HG03520 (cell line): ENCODE measurements at regions not wholly inside any gene's neighbourhood (a gene's known extent, or its start where the extent isn't known, plus 50 kb on each side); places are given as distances from the start of the nearest gene placed in this dataset.

Source experiments
- ATAC-seq: cut with Tn5 transposase; IDR thresholded peaks from one replicate; pipeline ENCODE4 v1.9.1; 2021; ENCODE audit warnings: mild to moderate bottlenecking, moderate library complexity; ENCODE audit not compliant: unreplicated experiment

DNA sequence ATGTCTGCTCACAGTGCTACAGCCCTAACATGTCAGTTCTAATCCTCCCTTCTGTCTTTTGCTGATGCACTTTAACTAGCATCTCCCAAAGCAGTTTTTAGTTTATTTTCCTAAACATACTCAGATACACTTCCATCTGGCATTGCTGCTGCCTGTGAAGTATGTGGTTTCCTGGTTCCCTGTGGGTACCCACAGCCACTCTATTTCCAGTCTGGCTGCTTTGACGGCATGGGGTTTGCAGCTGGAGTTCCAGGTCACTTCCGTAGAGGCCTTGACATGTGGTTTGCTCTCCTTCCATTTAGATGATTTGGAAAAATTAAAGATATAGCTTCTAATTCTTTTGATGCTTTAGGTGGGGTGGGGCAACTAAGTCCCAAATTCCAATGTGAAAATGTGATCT, 375.5 kb downstream of the PCDH20 start:
- ATAC-seq: no peak

DNA sequence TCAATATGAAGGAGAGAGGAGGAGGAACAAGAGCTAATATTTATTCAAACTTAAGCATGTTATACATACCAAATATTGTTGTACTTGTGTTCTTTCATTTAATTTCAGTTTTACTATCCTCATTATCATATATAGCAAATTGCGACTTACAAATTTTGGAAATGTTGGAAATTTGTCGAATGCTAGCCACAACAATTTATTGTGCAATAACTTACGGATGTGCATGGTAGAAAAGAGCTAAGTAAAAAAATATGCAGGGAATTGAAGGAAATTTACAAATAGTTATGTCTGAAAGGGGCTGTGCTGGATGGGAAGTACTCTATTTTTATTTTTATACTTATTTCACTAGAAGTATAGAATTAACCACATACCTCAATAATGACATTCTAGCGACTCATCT, 376.3 kb downstream of the PCDH20 start:
- no peak for ATAC-seq

DNA sequence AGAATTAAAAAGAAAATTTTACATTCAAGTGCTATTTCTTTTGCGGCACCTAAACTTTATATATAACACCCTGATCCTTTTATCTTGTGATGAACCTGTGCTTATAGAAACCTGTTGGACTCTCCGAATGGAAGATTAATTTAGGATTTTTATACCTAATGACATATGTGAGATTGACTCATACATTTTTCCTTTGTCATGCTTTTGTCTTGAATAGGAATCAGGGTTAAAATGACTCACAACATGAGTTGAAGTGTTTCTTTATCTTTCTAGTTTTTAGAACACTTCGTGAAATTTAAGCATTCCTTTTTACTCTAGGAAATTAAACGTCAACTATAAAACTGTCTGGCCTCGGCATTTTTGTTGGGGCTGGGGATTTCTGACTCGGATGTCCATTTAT, 378.9 kb downstream of the PCDH20 start:
- no peak for ATAC-seq

DNA sequence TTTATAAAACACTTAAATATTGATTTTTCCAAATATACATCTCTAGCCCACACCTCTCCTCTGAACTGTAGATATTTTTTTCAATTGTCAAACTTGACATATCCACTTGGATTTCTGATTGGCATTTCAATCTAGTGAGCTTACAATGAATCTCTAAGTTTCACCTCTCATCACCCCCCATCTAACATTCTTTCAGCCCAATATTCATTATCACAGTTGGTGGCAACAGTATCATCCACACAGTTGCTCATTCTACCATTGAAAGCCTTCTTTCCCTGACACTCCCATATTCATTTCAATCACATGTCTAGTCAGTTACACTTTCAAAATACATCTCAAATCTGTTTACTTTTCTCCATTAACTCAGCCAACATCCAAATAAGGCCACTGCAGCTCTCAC, 385.2 kb downstream of the PCDH20 start:
- ATAC-seq: no peak

DNA sequence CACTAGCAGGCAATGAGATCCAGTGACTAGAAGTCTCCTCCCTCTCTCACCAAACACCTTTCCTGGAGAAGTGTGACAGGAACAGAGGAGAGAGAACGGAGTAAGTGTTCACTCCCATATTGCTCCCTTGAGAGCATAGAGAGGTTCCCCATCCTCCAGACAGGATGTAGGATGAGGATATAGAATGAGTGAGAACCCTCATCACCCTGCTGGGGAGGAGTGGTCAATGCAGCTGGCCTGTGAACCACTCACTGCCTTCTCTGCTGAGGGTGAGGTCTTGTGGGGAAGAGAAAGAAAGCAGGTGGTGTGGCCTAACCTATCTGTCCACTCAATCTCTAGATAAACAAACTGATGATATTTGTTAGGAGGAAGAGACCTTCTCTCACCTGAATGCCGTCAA, 386.6 kb downstream of the PCDH20 start:
- ATAC-seq: no peak

DNA sequence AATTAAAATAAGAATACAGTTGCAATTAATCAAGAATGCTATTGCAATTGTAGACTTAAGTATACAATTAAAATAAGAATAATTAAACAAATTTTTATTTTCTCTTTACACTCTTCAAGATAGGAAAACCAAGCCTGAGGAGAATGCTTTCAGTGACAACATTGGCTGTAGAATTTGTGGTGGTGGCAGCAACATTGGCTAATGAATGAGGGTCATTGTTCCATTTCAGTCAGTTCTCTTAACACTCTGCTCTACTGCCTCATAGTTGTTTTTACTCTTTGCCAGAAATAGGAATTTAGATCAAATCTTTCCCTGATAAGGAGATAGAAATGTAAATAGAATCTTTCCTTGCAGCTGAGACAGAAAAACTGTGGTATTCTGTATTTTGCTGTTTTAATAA, 391.6 kb downstream of the PCDH20 start:
- no peak for ATAC-seq

DNA sequence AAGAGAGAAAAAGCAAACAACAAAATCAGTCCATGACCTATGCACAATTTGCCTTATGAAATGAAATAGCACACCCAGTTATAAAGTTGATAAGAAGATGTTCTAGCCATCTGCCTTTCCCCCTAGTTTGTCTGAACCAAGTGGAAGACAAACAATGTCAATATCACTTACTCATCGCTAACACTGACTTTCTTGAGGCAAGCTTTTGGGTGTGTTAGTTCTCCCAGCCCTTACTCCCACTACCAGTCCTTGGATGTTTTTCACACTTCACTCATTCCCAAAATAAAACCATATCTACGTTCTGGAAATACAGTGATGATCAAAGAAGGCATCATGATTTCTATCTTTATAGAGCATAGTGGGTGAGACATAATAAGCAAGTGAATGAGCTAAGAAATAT, 393.8 kb downstream of the PCDH20 start:
- ATAC-seq: no peak

DNA sequence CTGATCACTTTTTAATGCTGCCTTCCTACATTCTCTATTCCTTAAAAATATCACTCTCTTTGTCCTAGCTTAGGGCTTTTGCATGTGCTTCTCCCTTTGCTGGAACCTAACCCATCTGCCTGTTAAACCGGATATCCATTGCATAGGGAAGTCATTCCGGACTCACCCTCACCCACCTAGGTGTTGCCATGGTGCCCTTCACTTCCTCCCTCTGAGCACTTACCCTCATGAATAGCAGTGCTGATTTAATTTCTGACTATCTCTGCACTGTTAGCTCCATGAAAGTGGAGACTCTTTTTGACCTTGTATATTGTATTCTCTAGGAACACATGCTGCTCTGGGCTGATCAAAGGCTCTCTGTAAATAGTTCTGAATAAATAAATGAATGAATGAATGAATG, 401.9 kb downstream of the PCDH20 start:
- no peak for ATAC-seq

DNA sequence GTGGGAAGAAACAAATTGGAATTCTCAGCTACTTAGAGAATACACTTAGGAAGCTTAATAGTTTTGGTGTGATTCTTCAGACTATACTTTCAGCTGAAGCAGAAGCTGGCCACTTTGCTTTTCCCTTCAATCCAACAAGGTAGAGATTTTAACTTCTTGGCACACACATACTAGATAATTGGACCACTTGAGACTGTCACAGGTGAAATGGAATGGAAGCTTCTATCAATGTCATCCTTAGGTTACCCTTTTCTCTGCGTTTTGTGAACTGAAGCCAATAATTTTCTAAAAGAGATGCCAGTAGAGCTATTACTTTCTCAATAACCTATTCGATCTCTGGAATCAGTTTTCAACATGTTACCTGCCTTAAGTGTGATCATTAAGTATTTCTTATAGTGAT, 405.3 kb downstream of the PCDH20 start:
- ATAC-seq: no peak

DNA sequence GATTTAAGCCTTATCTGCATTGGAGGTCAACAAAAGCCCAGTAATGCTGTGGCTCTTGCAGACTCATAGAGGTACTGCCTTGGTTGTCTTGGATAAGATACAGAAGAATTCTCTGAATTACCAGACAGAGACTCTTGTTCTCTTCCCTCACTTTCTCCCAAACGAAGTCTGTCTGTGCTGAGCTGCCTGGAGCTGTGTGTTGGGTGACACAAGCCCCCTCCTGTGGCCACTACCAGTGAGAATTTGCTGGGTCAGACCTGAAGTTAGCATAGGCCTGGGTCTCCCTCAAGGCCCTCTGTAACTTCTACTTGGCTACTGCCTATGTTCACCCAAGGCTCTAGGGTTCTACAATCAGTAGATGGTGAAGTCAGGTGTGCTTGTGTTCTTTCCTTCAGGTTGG, 413.0 kb downstream of the PCDH20 start:
- ATAC-seq: no peak

DNA sequence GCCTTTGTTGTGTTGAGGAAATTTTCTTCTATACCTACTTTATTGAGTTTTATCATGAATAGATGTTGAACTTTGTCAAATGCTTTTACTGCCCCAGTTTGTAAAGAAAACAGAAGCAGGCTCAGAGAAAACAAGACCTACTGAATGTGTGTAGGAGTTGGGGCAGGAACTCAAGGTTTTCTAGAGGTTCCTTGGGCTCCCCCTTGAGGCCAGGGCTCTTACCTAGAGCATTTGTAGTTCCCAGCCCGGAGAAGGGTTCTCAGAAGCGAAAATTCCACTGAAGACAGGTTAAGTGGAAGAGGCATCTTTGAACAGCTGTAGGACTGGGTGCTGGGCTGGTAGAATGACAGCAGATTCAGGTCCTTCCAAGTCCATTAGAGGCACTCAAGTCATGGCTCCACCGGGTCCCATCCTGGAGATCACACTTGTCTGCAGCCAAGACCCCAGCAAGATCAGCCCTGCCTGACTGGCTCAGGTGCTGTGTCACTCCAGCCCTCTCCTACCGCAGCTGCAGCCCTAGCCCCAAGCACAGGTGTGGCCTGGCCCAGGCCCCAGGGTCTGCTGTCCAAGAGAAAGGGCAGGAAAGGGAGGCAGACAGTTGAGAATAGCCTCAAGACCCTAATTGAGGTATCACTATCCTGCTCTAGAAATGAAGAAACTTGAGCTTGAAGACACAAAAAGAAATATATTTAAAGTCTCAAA, 425.5 kb downstream of the PCDH20 start:
- ATAC-seq: no peak

DNA sequence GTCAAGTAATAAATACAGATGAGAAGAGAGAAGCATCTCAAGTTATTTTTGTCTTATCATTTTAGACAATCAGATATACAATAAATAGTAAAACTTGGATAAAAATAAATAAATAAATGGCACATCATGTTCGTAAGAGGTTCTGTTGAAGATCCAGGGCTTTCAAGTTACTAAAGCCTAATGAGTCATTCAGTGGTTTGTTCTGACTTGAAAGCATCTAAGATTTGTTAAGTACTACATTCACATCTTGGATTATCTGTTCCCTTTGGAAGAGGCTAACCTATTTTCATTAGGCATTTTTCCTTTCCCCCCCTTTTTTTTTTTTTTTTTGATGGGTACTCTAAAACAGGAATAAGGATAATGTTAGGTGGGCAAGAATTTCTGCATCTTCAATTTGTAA, 429.3 kb downstream of the PCDH20 start:
- no peak for ATAC-seq

DNA sequence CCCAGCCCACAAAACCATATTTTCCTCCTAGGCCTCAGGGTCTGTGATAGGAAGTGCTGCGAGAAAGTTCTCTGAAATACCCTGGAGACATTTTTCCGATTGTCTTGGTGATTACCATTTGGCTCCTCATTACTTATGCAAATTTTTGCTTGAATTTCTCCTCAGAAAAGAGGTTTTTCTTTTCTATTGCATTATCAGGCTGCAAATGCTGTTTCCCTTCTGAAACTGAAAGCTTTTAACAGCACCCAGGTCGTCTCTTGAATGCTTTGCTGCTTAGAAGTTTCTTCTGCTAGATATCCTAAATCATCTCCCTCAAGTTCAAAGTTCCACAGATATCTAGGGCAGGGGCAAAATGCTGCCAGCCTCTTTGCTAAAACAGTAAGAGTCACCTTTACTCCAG, 434.2 kb downstream of the PCDH20 start:
- ATAC-seq: no peak

DNA sequence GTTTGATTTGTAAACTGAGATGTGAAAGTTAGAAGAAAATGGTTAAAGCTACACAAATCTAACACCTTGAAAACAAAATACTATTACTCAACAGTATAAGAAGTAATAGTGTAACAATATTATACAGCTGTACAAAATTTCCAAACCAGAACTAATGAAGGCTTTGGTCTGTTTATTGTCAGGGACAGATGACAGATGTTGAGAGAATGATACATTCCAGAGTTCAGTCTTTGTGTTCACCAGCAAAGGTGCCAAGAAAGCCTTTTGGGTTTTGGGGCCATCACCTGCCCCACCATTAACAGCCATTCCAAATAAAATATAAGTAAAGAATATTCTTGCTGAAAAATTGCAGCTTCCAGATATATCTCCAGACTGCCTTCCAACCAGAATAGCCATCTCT, 439.3 kb downstream of the PCDH20 start:
- no peak for ATAC-seq

DNA sequence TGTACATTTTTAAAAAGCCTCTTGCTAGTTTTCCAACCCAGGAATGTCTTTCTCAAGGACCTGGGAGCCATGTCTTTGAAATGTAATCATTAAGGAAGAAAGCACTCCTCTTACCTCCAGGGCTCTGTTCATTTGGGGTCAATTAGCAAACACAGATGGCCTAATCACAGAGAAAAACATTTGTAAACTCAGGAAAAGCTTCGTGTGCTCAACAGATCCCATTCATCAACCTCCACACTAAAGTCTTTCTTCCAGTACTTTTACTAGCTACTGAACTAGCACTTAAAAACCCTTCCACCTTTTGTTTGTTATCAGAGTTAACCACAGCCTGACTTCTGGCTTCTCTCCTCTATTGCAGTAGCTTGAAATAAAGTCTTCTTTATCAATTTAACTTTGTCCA, 441.4 kb downstream of the PCDH20 start:
- ATAC-seq: no peak

DNA sequence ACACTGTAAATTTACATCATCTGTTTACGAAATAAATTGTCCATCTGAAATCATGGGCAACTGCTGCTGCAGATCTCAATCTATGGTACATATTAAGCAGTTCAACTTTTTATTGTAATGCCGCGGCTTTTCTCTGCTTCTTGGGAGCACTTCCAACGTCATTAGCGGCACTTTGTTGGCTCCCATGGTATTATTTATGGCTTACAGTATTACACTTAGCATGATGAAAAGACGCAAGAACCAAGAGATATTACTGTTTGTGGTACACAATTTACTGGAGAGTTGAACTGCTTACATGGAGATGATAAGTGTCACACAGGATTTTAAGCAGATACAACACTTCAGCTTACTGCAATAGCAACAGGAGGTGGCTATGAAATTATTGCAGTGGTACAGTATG, 442.1 kb downstream of the PCDH20 start:
- ATAC-seq: no peak

DNA sequence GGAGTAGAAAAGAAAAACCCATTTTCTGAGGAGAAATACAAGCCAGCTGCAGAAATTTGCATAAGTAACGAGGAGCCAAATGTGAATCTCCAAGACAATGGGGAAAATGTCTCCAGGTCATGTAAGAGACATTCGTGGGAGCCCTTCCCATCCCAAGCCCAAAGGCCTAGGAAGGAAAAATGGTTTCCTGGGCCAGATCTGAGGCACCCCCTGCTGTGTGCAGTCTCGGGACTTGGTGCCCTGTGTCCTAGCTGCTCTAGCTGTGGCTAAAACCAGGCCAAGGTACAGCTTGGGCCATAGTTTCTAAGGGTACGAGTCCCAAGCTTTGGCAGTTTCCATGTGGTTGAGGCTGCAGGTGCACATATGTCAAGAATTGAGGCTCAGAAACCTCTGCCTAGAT, 444.9 kb downstream of the PCDH20 start:
- no peak for ATAC-seq

DNA sequence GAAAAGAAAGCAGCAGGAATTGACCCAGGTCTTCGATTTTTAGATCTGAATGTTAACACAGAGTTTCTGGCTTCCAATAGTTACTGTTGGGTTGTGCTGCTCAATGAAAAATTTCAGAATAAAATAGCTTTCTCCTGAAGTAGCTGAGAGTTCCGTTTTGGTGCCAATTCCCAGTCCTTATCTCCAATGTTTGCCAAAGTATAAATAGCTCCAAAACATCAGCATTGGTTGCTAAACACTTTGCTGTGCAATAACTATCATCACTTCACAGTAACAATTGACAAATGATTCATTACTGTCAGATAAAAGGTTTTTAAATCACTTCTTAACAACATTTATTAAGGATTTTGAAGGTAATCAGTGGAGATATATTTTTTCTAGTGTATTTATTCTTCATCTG, 446.0 kb downstream of the PCDH20 start:
- ATAC-seq: no peak

DNA sequence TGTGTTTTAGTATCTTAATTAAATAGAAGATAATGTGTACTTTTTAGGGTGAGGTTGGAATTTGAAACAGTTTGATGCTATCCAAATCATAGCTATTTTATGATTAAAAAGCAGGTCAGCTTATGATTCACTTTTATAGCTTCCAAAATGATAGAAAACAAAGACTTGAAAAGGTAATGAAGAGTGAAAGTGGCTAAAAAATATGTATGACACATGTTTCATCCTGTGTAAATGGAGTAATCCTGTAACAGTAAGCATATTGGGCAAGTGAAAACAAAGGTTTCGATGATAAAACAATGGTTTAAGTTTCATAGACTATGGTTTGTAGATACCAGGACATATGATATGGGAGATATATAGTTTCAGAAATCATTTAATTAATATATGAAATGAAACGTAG, 456.2 kb downstream of the PCDH20 start:
- ATAC-seq: no peak

DNA sequence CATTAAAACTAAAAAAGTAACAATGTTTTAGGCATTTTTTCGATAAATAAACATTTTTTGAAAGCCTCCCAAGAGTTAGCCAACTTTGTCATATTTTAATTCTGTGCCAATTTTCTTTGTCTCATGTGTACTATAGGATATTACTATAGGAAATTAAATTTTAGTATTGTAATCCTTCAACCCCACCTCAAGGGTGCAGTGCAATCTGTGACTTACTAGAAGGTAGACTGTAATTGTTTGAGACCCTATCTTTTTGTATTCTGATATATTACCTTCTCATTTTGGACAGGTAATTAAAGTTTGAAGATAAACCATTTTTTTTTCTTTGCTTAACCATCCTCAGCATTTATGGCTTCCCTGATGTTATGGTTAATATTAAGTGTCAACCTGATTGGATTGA, 457.8 kb downstream of the PCDH20 start:
- ATAC-seq: no peak

DNA sequence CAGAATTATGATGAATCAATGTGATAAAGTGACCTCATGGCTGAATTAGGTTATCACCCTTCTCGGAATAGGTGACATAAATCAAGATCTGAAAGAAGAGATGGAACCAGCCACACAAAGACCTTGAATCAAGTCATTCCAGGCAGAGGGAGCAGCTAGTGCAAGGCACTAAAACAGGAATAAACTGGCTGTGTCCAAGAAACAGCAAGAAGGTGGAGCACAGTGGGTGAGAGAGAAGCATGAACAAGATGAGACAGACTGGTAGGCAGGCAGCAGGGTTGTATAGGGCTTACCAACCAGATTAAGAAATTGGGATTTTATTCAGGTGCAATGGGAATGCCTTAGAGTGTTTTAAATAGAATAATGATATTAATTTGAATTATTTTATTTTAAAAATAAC, 470.3 kb downstream of the PCDH20 start:
- ATAC-seq: no peak

DNA sequence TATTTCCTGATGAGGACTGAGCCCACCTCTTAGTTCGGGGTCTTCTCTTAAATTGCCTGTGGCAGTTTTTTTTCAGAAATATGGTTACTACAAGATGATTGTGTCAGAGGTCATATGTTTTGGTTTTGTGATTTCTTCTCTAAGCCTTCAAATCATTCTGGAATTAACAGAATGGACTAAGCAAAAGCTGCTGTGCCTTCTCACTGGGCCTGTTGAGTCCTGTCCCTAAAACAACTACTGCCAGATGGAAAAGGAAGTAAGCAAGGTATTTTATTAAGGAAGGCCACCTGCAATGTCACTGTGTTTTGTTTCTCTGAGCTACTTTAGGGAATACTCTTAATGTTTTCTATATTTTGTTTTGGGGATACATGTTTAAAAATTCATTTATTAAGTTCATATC, 470.8 kb downstream of the PCDH20 start:
- ATAC-seq: no peak

DNA sequence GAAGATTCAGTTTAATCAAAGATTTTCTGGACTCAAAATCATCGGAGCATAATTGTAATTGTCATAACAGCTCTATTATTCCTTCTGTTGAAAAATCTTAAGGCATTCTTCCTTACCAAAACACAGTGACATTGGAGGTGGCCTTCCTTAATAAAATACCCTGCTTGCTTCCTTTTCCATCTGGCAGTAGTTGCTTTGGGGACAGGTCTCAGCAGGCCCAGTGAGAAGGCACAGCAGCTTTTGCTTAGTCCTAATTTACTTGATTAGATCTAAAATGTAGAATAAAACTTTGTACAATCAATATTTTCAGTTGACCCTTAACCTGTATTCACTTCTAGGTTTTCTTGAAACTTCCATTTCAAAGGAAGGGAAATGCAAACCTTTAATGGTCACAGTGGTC, 471.6 kb downstream of the PCDH20 start:
- ATAC-seq: no peak

DNA sequence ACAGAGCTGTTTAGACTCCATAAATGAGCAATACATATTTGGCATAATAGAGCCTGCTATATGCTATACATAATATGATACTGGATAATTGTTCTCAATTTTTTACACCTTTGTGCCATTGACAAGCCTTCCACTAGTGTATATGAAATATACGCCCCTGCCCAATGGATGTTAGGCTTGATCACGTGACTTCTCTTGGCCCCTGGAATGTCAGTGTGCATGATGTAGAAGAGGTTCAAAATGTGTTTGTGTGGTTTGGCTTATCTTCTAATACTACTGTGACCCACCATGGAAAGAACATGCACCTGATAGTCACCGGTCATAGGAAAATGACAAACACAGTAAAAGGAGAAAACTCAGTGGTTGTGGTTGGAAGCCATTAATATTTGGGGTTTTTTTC, 479.4 kb downstream of the PCDH20 start:
- no peak for ATAC-seq
